ELF-1 (cell line): ENCODE measurements at regions not wholly inside any gene's neighbourhood (a gene's known extent, or its start where the extent isn't known, plus 50 kb on each side); places are given as distances from the start of the nearest gene placed in this dataset.

Experiments used
- DNase-seq: peaks from one replicate; pipeline ENCODE4 v3.0.0-alpha.2; 2016; ENCODE audit warnings: low read depth, low spot score

DNA sequence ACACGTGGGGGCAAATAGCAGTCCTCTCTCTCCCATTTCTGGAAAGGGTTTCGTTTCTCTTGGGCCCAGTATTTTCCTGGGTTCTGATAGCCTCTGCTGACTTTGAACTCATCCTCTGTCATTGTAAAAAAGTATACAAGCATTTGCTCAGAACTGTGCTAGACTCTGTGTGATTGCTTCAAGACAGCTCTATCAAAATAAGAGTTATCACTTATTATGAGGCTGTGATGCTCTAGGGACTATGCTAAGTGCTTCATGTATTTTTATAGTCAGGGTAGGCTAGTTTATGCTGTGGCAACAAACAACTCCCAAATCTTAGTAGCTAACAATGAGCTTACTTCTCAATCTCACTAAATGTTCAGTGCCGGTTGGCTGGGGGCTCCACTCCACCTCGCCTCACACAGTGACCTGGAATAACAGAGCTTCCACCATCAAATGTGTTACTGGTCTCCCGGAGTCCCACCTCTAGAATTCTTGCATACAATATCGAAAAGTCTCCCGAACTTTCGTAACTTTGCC is 110.8 kb upstream of the CDC42EP3 start:
- no peak for DNase-seq

DNA sequence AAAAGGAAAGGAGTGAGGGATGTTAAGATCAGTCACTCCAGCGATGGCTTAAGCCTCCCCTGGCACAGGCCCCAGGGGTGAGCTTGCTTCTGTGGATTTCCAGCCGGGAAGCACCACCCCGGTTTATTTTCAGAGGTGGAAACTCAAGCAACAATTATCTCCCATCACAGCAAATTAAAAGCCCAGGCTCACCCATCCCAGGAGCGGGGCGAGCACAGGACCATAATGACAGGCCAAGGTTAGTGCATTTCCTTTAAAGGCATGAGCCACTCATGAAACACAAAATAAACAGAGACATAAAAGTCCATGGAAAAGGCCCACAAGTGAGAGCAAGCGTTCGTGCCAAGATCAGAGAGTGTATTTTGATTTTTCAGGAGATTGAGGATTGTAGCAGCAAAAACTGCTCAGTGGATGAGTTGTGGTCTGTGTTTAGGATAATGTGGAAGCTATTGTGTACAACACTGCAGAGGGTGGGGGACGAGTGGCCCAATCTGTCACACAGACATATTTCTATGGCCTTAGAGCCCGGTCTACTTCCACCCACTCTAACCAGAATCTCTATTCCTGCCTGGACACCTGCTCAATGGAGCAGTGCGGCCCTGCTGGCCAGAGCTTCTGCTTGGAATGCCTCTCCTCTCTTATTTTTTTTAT is 111.4 kb upstream of the CDC42EP3 start:
- no peak for DNase-seq

DNA sequence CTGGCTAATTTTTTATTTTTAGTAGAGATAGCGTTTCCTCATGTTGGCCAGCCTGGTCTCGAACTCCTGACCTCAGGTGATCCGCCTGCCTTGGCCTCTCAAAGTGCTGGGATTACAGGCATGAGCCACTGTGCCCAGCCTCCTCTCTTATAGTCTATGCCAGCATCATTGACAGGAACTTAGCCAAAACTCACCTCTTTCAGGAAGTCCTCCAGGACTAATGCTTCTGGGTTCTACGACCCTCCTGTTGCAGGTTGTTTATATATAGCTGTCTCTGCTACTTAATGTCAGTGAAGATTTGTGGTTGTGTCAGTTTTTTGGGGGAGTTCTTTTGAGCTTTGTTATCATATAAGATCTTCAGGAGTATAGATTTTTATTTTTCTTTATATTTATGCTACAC is 112.1 kb upstream of the CDC42EP3 start:
- no peak for DNase-seq

DNA sequence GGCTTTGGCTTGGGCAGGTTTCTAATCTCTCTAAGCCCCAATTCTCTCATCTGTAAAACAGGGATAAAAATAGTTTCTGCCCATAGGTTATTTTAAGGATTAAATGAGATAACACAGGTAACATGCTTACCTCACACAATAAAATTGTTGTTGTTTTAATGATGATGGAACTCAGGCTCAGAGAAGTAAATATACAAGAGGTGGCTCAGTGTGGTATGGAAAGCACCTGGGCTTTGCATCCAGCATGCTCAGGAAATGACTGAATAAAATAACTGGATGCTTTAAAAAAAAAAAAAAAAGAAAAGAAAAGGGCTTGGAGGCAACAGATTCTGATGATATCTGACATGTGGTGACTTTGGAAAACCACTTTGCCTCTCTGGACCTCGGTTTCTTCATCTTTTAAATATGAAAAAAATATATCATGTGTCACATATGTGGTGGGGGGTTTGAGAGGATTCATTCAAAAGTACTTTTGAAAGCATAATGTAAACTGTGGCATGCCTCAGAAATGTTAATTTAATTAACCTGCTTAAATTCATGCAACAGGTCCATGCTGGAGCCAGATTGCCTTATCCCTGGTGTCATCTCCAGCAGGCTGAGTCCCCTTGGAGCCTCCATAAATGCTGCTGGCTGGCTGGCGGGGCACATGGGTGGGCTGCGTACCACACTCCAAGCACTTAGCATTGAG is 112.8 kb upstream of the CDC42EP3 start:
- no peak for DNase-seq

DNA sequence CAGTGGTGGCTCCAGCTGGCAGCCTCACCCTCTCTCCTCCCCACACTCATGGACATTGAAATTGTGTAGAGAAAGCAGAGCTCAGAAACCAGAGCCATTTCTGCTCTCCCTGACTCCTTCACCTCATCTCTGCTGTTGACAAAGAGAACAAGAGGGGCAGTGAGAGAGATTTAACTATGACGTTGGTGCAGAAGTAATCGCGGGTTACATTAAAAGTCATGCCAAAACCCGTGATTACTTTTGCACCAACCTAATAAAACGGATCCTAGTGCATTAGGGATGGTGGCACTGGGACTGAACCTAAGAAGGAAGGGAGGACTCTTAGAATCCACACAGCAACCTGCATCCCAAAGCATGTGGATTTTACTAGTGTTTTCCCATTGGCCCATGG is 113.3 kb upstream of the CDC42EP3 start:
- DNase-seq, result no peak

DNA sequence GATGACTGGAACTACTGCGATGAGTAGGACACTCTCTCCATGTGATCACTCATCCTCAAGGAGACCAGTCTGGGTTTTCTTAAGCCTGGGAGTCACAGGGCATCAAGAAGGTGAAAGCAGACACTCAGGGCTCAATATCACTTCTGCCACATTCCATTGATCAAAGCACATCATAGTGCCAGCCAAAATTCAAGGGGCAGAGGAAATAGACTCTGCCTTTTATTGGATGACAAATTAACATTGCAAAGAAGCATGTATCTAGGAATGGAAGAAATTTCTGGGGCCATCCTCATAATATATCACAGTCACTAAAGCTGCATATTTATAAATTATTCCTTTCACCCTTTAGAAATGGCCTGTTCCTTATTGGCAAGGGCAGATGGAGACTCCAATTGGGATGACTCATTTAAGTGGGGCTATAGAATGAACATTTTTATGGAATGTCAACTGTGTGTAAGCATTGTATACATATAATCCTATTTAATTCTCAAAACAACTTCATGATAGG is 114.8 kb upstream of the CDC42EP3 start:
- no peak for DNase-seq

DNA sequence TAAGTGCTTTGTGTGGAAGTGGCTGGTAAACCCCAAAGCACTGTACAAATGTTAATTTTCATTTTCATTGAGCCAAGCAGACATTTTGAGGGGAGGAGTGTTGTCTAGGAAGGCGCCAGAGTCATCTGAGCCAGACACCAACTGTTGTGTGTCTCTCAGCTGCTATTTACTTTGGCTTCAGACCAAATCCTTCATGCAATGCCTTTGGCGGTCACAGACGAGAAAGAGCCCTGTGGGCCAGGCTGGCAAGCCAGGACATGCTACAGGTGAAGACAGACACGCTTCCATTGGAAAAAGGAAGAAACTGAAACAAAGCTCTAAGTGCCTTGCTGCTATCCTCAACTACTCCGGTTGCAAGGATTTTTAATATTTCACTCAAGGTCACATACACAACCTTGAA is 115.4 kb upstream of the CDC42EP3 start:
- no peak for DNase-seq

DNA sequence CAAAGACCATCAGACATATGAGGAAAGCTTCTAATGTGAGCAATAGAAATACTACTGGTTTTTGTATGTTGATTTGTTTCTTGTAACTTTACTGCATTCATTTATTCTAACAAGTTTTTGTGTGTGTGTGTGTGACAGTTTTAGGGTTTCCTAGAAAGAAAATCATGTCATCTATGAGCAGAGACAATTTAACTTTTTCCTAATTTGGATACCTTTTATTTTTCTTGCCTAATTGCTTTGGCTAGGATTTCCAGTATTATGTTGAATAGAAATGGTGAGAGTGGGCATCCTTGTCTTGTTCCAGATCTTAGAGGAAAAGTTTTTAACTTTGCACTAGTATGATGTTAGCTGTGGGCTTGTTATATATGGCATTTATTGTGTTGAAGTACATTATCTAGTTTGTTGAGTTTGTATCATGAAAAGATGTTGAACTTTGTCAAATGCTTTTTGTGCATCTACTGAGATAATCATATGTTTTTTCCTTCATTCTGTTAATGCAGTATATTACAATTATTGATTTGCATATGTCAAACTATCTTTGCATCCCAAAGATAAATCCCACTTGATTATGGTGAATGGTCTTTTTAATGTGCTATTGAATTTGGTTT is 117.3 kb upstream of the CDC42EP3 start:
- no peak for DNase-seq

DNA sequence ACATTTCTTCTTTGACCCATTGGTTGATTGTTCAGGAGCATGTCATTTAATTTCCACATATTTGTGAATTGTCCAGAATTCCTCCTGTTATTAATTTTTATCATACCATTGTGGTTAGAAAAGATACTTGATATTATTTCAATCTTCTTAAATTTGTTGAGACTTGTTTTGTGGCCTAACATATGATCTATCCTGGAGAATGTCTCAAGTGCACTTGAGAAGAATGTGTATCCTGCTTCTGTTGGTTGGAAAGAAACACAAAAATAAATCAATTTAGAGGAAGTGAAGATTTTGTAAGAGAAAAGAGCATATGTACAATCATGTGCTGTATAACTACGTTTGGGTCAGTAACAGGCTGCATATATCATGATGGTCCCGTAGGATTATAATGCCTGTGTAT is 118.6 kb upstream of the CDC42EP3 start:
- no peak for DNase-seq

DNA sequence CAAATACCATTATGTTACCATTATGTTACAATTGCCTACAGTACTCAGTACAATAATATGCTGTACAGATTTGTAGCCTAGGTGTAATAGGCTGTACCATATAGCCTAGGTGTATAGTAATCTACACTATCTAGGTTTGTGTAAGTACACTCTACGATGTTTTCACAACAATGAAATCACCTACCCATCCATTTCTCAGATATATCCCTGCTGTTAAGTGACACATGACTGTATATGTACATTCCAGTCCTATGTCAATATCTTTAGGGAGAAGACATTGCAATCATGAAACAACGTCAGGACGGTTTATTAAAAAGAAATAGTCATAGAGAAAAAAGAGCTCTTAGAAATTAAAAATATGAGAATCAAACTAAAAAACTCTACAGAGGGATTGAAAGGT is 119.0 kb upstream of the CDC42EP3 start:
- no peak for DNase-seq

DNA sequence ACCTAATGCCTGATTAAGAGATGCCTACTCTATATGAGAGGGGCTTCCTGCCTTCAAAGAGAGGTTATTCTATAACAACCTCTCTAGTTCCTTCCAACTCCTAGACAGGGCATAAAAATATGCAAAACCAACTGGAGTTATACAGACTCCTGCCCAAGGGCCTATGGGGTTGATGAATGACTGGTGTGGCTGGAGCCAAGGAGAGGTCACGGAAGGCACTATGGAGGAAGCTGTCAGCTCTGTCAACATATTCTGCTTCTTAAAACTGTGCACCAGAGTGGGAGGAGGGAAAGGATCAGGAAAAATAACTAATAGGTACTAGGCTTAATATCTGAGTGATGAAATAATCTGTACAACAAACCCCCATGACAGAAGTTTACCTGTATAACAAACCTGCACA is 120.9 kb upstream of the CDC42EP3 start:
- no peak for DNase-seq

DNA sequence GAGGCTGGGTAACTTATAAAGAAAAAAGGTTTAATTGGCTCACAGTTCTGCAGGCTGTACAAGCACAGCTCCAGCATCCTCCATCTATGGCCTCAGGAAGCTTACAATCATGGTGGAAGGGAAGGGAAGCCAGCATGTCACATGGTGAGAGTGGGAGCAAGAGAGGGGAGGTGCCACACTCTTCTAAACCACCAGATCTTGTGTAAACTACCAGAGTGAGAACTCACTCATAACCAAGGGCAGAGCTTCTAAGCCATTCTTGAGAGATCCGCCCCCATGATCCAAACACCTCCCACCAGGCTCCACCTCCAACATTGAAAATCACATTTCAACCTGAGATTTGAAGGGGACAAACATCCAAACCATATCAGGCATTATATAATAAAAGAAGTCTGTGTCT is 121.6 kb upstream of the CDC42EP3 start:
- no peak for DNase-seq

DNA sequence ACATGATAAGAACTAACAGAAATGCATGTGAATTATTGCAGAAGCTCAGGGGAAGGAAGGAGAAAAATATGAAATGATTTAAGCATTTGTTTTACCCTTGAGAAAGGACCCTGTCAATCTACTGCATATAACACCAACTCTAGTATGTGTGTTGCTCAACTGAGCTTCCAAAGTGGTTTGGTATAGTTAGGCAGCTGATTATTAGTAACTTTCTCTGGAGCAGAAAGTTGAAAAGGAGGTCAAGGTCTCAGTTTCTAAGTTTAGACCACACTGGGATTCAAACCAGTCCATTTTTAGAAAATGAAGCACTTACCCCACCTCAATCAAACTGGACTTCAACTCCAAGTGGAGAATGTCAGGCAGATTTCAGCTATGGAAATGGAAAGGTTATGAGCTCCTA is 123.3 kb upstream of the CDC42EP3 start:
- no peak for DNase-seq

DNA sequence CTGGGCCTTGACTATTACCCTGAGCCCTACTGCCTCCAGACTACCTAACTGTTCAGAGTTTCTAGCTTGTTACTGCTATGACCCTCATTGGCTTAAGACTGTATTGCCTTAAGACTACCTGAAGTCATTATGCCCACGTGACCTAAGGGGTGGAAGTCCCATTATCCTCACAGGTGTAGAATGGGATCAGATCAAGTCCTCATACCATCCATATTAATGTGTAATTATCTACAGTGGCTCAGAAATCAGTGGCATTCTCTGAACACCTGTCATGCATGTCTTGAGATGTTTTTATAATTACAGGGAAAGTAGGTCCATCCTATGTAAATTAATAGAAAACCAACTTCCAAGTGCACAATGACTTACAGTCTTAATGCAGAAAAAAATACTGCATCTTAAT is 124.0 kb upstream of the CDC42EP3 start:
- no peak for DNase-seq

DNA sequence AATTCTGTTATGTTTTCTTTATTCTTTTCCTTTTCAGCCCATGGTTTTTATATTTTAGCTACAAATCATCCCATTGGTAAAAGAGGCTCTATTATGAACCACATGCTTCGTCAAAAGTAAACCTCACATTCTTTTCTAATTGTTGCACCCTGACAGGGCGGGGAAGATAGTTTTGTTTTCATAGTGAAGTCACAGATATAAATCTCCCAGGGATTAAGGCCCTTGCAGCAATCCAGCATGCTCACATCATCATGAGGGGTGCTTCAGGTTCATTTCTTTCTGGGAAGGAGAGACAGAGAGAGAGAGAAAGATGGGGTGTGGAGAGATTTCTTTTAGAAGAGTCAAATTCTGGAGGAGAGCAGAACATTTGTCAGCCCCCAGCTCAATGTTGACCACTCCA is 124.5 kb upstream of the CDC42EP3 start:
- no peak for DNase-seq

DNA sequence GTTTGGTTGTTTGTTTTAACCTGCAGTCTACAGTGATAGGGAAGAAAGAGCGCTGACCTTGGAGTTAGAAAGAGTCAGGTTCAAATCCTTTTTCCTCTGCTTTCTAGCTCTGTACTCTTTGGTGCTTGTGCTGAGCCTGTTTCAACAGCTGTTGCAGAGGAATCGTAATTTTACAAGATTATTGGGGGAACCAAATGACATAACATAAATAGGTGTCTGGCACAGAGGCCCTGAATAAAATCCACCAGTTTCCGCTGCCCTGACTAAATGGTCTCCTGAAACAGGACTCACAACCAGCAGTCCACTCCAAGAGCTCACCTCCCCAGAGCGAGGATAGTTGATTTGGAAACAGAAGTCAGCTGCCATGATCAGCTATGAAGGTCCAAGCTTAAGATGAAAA is 125.0 kb upstream of the CDC42EP3 start:
- DNase-seq, result no peak

DNA sequence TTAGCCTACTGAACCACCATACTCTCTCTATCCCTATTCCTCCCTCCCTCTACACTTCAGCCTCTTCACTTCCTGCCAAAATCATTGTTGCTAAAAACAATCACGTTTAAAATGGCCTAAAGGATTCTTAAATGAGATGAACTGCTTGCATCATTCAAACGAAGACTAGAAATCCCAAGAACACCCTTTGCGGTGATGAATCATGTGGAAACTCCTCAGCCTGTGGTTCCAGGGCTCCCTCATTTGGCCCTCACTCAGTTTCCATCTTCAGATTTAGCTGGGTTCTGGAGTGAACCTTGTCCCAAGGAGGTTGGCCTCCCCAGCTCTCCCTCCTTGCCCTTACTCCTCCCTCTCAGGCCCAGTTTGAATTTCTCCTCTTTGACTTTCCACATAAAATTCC is 125.6 kb upstream of the CDC42EP3 start:
- DNase-seq, result no peak

DNA sequence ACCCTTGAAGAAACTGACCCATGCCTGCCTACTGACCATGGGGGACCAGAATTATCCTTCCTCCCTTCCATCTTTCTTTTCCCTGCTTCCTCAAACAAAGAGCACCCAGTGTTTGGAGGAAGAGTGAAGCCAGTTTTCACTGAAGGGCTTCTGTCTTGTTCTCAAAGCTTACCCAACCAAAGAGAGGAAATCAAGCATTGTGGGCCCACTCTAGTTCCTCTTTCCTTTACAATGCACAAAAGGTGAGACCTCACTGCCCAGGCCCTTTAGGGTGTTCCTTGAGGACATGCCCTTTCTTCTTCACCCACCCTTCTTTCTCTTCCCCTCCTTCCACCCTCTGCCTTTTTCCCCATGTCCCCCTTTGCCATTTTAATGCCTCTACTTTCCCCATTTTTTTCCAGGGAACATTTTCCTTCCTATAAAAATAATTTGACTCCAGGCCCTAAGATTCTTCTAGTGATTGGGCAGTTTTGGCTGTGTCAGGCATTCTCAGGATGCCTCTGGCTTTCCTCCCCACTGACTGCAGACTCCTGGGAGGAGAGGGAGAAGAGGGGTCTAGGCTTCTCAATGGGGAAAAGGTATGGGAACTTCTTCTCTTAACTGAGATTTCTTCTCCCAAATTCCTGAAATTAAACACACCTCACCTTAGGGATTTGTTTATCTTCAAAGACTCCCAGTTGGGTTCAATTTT is 126.6 kb upstream of the RMDN2 start:
- no peak for DNase-seq

DNA sequence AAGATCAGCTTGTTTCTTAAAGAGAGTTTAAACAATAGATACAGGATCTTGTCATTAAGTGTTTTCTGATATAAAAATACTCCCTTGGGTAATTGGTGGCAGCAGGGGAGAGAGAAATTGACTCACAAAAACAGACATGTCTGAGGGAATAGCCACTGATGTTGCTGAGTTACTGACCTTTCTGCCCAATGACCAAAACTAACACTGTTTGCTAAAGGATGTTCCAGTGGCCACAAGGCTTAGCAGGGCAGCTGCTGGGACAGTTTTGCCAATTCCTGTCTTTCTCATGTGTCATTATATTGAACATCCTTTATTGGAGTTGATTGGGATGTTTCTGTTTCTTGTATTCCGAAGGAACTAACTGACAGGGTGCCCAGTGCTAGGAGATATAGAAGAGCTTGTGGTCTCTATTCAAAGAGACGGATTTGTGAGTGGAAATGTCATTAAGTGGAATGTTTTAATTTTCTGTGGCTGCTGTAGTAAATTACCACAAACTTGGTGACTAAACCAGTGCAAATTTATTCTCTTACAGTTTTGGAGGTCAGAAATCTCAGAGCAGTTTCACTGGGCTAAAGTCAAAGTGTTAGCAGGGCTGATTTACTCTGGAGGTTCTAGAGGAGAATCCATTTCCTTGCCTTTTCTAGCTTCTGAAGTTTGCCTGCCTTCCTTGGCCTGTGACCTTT is 124.8 kb upstream of the RMDN2 start:
- DNase-seq, result no peak

DNA sequence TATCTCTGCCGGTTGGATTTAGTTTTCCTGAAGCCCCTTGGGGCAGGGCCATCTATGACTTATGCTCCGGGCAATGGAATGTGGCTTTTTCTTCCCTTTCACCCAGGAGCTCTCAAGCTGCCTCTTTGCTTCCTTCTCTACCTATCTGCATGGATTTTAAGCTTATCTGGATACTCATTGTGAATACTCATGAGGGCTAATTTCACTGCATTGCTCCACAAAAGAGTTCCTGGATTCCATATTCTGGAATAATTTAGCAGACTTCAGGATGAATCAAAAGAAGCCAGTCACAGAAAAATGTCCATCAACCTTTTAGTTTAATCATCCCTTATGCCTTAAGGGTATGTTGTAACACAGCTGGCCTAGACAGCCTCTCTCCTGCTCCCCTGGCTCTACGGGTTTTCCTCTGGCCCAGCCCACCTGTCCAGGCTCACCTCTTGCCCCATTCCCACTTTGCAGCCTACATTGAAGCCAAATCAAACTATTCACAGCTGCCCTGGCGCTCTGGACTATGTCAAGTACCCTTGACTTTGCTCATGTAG is 122.8 kb upstream of the RMDN2 start:
- peak; percentile 56 for DNase-seq

DNA sequence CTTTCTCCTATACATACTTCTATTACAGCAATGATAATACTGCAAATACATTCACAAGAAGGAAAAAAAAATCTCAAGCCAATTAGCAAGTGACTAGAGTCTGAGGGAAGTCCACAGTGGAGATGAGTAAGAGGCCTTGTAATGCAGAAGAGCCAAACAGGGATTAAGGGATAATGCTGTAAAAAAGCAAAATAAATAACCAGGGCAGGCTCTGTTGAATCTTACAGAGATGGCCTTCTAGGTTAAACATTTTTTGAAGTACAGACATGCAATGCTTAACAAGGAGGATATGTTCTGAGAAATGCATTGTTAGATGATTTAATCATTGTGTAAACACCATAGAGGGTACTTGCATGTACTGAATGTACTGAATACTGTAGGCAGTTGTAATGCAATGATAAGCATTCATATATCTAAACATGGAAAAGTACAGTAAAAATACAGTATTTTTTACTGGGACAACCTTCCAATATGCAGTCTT is 122.1 kb upstream of the RMDN2 start:
- DNase-seq, result peak; percentile 12
